ENCODE measurements at regions not wholly inside any gene's neighbourhood (a gene's known extent, or its start where the extent isn't known, plus 50 kb on each side); places are given as distances from the start of the nearest gene placed in this dataset.

DNA sequence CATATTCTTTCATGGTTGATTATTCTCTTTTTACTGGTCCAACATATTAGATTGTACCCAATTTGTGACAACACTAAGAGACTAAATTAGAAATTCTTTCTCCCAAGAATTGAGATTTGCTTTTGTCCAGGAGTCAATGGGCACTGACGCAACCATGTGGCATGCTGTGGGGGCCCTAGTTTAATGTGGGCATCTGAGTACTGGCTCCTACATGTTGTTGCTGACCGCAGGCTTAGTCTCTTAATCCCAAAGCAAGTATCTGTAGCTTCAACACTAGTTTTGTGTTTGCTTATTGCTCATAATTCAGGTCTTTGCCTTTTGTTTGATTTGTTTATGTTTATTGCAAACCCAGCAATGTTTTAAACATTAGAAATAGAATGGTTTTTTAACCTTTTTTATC, 263.4 kb upstream of the NDST4 start:
- DNase-seq, result no peak

DNA sequence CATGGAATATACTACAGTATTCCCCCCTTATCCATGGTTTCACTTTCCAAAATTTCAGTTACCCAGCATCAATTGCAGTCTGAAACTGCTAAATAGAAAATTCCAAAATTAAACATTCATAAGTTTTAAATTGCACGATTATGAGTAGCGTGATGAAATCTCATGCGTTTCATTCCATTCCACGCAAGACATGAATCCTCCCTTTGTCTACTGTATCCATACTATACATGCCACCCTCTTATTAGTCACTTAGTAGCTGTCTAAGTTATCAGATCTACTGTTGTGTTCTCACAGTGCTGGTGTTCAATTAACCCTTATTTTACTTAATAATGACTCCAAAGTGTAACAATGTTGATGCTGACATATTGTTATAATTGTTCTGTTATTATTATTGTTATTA, 261.2 kb upstream of the NDST4 start:
- no peak for DNase-seq

DNA sequence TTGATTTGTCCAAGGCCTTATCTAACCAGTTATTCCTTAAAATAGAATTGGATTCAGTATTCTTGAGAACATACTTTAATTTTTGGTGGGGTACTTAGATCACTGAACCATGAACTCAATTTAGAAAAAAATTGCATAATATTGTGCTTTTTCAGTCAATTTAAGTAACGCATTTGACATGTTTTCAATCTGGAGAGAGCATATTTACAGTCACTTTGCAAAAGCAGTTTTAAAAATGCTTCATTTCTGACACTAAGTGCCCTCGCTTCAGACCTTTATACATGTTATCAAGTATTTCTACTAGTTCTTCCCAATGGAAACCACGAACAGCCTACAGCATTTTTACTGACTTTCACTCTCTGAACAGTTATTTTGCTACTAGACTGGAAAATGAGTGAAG, 257.1 kb upstream of the NDST4 start:
- DNase-seq, result no peak

DNA sequence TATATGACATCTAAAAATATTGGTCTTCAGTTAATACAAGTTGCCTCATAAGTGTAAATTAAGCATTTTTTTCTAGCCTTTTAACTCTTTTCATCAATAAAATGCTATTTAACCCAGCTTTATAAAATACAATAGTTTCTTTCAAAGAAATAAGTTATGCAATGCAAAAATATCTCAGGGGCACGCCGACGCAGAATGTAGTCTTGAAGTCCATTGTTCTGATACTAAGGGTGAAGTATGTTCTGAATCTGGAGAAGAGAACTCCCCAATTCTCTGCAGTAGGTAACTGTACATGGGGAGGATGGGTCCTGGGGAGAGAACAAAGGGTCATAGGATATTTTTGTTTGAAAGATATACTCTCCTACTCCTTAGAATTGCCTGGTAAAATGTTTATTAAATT, 256.6 kb upstream of the NDST4 start:
- DNase-seq, result no peak

DNA sequence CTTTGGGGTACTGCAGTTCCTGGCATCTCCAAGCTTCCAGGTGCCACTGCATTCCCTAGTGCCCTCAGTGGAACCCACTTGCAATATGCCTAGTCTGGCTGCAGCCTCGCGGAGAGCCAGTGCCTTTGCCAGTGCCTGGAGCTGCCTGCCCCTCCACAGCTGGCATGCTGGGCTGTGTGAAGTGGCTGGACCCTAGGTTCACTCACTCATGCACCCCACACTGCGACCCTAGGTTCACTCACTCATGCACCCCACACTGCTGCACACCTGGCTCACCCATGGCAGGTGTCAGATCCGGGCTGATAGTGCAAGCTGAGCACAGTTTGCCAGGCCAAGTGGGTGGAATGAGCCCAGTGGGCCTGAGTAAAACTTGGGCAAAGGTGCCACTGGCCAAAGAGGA, 253.0 kb upstream of the NDST4 start:
- no peak for DNase-seq

DNA sequence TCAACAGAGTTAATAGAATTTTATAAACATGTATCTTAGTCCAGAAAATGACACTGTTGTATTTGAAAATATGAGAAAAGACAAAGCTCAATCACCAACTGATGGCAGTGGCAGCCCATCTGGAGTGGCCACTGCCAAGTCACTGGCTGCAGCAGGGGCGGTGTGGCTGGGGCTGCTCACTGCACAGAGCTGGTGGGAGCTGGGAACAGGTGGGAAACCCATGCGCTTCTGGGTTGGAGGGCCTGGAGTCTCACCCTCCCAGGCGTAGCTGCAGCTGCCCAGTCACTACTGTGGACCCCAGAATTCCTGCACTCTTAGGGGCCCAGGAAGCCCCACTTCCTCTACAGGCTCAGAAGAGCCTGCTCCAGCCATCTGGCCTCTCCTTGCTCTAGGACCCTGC, 251.8 kb upstream of the NDST4 start:
- no peak for DNase-seq

- no peak for DNase-seq
Observed at GRCh38 chr4:115361781-115362180, 248.4 kb upstream of the NDST4 start.

GRCh38 chr4:115360431-115360830, 247.0 kb upstream of the NDST4 start:
- DNase-seq, result no peak

DNA sequence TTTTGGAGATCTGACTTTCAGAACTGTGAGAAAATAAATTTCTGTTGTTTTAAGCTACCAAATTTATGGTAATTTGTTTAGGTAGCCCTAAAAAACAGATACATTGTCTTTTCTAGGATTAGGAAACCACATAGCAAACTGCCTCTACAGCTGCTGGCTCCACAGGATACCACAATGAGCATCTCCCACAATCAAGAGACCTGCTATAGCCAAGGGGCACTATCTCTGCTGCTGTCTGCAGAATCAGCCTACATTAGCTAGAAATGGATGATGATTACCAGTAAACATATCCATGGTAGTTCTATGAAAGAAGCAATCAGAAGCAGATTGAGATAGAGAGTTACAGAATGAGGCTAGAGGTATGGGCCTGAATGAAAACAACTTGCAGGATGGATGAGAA, 244.4 kb upstream of the NDST4 start:
- no peak for DNase-seq

GRCh38 chr4:115356176-115356575, 242.8 kb upstream of the NDST4 start:
- DNase-seq, result no peak

GRCh38 chr4:115355329-115355728, 241.9 kb upstream of the NDST4 start:
- DNase-seq, result no peak

DNA sequence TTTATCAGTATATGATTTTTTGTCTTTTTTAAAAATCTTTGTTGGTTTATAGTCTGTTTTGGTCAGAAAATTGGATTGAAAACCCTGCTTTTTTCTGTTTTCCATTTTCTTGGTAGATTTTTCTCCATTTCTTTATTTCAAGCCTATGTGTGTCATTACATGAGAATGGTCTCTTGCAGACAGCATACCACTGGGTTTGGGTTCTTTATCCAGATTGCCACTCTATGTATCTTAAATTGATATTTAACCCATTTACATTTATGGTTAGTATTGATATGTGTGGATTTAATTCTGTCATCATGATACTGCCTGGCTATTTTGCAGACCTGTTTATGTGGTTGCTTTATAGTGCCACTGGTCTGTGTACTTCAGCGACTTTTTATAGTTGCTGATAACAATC, 239.9 kb upstream of the NDST4 start:
- no peak for DNase-seq

DNA sequence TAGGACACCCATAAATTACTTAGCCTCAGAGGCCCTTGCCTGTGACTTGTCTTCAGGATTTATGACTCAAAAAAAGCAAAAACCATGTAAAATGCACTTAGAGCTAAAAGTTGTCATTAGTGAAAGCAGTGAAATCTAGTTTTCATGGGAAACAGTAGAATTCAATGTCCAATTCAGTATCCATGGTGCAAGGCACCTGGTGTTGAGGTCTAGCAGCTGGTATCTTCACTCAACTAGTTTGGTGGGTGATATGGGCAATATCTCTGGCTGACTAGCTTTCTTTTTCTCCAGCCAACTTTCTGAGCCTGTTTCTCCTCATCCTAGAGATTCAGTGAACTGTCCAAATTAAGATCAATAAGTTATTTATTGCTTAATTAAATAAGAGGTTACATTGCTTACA, 229.8 kb upstream of the NDST4 start:
- no peak for DNase-seq

GRCh38 chr4:115334736-115335411, 221.5 kb upstream of the NDST4 start:
- no peak for DNase-seq

- no peak for DNase-seq
Observed at GRCh38 chr4:115332078-115332477, 218.7 kb upstream of the NDST4 start.

- no peak for DNase-seq
Observed at GRCh38 chr4:115331241-115331640, 217.8 kb upstream of the NDST4 start.

- DNase-seq, result no peak
Observed at GRCh38 chr4:115325836-115326235, 212.4 kb upstream of the NDST4 start.

DNA sequence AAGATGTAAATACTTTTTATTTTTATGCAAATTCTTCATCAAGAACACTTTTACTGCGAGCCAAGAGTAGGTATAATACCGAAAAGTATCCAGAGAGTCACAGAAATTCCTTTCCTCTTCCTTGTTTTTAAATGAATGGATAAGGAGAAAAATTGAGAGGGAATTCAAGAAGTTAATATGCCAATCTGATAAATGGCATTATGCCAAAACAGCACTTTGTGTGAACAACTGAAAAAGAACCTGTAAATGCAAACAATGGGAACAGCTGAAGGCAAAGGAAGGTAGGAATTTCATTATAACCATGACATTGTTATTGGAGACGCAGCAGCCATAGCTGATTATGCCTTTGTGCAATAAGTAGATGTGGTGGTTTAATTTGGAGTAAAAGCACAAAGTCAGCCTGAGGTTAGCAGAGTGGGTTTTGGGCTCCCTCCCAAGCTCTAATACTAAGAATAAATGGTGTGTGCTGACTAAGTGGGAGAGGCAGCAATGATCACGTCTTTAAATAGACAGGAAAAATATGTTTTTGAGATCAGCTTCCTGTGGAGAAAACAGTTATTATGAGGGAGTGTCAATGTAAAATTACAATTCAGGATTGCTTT, 209.8 kb upstream of the NDST4 start:
- DNase-seq, result no peak

GRCh38 chr4:115315182-115315581, 201.8 kb upstream of the NDST4 start:
- DNase-seq, result no peak

DNA sequence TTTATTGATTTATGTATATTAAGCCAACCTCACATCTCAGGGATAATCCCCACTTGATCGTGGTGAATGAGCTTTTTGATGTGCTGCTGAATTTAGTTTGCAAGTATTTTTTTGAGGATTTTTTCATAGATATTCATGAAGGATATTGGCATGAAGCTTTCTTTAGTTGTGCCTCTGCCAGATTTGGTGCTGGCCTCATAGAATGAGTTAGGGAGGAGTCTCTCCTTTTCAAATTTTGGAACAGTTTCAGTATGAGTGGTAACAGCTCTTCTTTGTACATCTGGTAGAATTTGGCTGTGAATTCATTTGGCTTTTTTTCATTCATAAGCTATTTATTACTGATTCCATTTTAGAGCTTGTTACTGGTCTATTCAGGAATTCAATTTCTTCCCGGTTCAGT, 197.2 kb upstream of the NDST4 start:
- DNase-seq, result no peak

- no peak for DNase-seq
Observed at GRCh38 chr4:115294717-115295116, 181.3 kb upstream of the NDST4 start.

- DNase-seq, result no peak
Observed at GRCh38 chr4:115293093-115293462, 179.7 kb upstream of the NDST4 start.

DNA sequence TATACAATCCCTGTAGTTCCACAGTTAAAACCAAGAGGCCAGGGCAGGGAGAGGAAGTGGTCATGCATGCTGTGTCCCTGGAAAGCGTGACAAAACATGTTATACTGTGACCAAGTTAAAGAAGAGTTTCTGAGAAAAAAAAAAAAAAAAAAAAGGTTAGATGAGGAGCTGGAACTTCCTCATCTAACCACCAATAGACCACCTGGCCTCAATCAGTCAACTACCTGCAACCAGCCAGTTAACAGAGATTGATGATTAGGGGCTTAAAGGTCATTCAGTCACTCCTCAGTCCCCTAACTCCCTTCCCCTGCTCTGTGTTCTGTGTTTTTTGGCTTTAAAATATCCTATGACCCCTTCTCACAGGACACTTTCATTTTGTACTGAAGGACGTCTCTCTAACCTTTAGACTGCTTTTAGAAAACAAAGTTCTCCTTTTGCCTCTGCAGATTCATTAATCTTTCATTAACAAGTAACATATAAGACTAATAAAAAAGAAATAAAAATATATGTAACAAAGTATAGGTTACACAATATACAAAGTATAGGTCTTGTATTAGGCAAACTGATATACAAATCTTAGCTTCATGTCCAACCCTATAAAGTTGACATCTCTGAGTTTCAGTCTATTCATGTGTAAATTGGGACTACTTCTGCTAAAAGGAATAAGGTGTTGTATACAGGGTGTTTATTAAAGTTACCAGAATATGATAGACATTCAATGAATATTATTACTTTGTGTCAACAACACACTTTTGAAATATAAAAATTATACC, 179.1 kb upstream of the NDST4 start:
- peak; percentile 66 for DNase-seq

DNA sequence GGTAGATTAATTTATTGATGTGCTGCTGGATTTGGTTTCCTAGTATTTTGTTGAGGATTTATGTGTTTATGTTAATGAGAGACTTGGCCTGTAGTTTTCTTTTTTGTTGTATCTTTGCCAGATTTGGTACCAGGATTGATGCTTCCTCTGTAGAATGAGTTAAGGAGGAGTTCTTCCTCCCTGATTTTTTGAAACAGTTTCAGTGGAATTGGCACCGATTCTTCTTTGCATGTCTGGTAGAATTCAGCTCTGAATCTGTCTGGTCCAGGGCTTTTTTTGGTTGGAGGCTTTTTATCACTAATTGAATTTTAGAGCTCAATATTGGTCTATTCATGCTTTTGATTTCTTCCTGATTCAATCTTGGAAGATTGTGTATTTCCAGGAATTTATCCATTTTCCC, 174.0 kb upstream of the NDST4 start:
- no peak for DNase-seq

- peak; percentile 79 for DNase-seq
Observed at GRCh38 chr4:115279330-115279729, 165.9 kb upstream of the NDST4 start.
